ENCODE measurements at regions not wholly inside any gene's neighbourhood (a gene's known extent, or its start where the extent isn't known, plus 50 kb on each side); places are given as distances from the start of the nearest gene placed in this dataset.

GRCh38 chr7:85972504-85973141, 671.1 kb upstream of the GRM3 start:
- CTCF ChIA-PET = no interaction called here
- TF ChIP-seq CTCF (conservative IDR thresholded peaks at IDR 0.05; ENCODE audit: low read depth) = no peak
- no peak overlapping the region for H3K27ac ChIP-seq
- POLR2A ChIA-PET (ENCODE audit: low non-redundant PET) = no interaction called here
- no peak for DNase-seq (ENCODE audit: low spot score)

- POLR2A ChIA-PET (ENCODE audit: low non-redundant PET) = no interaction called here
- no peak for TF ChIP-seq CTCF (conservative IDR thresholded peaks at IDR 0.05; ENCODE audit: low read depth)
- CTCF ChIA-PET = interaction anchor here (0.6 kb wide), 1 partner anchor 246 kb away, joined by 3 read pairs; no protein-coding TSS in a partner anchor
- DNase-seq (ENCODE audit: low spot score) = no peak
- H3K27ac ChIP-seq = no peak overlapping the region
Observed at GRCh38 chr7:85954961-85955360, 688.7 kb upstream of the GRM3 start.

GRCh38 chr7:85950871-85951270, 692.8 kb upstream of the GRM3 start:
- H3K27ac ChIP-seq = no peak overlapping the region
- POLR2A ChIA-PET (ENCODE audit: low non-redundant PET) = no interaction called here
- no peak for DNase-seq (ENCODE audit: low spot score)
- CTCF ChIA-PET = no interaction called here
- no peak for TF ChIP-seq CTCF (conservative IDR thresholded peaks at IDR 0.05; ENCODE audit: low read depth)

GRCh38 chr7:85950418-85950817, 693.3 kb upstream of the GRM3 start:
- no peak overlapping the region for H3K27ac ChIP-seq
- no peak for TF ChIP-seq CTCF (conservative IDR thresholded peaks at IDR 0.05; ENCODE audit: low read depth)
- no peak for DNase-seq (ENCODE audit: low spot score)
- CTCF ChIA-PET = no interaction called here
- POLR2A ChIA-PET (ENCODE audit: low non-redundant PET) = no interaction called here

- POLR2A ChIA-PET (ENCODE audit: low non-redundant PET) = no interaction called here
- no peak overlapping the region for H3K27ac ChIP-seq
- CTCF ChIA-PET = no interaction called here
- TF ChIP-seq CTCF (conservative IDR thresholded peaks at IDR 0.05; ENCODE audit: low read depth) = no peak
- DNase-seq (ENCODE audit: low spot score) = no peak
Observed at GRCh38 chr7:85947767-85948166, 695.9 kb upstream of the GRM3 start.

GRCh38 chr7:85940798-85941197, 702.9 kb upstream of the GRM3 start:
- ChIA-PET POLR2A (ENCODE audit: low non-redundant PET) (no interaction called here), CTCF (no interaction called here)
- TF ChIP-seq CTCF (conservative IDR thresholded peaks at IDR 0.05; ENCODE audit: low read depth) = no peak
- H3K27ac ChIP-seq = no peak overlapping the region
- no peak for DNase-seq (ENCODE audit: low spot score)

Data from RWPE1 (cell line).